Cerebellar nuclear complex (tissue), 1 donor: ENCODE measurements at regions not wholly inside any gene's neighbourhood (a gene's known extent, or its start where the extent isn't known, plus 50 kb on each side); places are given as distances from the start of the nearest gene placed in this dataset.

Source experiments
- DNase-seq, 2 experiments: peaks; one replicate each; lab custom pipeline; 2025; lab: John Stamatoyannopoulos, UW

DNA sequence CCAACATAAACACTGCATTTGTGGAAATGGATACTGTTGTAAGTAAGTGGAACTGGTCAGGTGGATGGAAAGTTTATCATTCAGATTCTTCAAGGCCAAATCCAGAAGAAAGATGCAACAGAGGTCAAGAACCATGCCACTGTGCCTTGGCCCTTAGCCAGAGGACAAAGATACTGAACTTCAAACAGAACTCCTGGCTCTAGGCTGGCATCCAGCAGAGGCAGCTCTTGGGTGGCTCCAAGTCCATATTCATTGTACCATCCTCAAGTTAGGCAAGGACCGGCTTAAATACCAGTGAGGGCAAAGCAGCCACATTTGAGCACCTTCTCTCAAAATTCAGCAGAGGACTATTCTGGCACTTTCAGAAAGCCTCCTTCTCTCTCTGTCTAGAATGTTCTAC lies 53.2 kb downstream of the DNAAF9 start:
- DNase-seq, result no peak

GRCh38 chr20:3353646-3354045 lies 53.8 kb downstream of the DNAAF9 start:
- no peak for DNase-seq

DNA sequence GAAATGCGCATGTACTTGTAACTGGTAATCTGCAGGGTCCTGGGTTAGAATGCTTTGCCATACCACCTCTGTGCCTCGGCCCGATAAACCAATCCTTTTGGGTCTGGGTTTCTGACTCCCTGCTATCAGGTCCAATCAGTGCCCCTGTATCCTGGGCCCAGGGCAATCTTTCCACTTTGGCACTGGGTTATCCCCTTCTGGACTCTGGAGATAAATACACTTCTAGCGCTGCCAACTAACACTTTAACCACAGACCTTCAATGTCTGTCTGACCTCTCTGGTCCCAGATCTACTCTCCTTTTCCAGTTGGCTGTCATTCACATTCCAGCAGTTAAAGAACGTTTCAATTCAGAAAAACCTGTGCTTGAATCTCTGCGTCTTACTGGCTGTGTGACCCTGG lies 55.3 kb downstream of the DNAAF9 start:
- no peak for DNase-seq

GRCh38 chr20:3350422-3350821 lies 57.0 kb downstream of the DNAAF9 start:
- no peak for DNase-seq

GRCh38 chr20:3349786-3350185 lies 57.7 kb downstream of the DNAAF9 start:
- no peak for DNase-seq

DNA sequence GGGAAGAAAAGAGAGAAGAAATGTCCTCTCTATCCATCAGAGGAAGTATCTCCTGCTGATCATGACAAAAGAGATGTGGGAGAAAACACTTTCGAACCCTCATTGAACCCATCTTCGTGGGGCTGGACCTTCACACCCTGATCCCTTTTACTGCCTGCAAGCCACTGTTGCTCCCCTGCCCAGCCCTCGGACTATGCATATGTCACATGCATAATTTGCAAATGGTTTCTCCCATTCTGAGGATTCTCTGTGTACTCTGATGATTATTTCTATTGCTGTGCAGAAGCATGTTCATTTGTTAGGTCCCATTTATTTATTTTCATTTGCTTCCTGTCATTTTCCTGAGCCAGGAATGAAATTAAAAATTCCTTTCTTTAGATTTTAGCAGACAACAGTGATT lies 64.7 kb downstream of the DNAAF9 start:
- DNase-seq, result no peak

- DNase-seq, result peak in 1 of 2 experiments; percentile 8
Observed at GRCh38 chr20:3340443-3340842, 67.0 kb downstream of the DNAAF9 start.

GRCh38 chr20:3339571-3339970 lies 67.9 kb downstream of the DNAAF9 start:
- DNase-seq, result no peak

- DNase-seq, result no peak
Observed at GRCh38 chr20:3339076-3339475, 68.4 kb downstream of the DNAAF9 start.

DNA sequence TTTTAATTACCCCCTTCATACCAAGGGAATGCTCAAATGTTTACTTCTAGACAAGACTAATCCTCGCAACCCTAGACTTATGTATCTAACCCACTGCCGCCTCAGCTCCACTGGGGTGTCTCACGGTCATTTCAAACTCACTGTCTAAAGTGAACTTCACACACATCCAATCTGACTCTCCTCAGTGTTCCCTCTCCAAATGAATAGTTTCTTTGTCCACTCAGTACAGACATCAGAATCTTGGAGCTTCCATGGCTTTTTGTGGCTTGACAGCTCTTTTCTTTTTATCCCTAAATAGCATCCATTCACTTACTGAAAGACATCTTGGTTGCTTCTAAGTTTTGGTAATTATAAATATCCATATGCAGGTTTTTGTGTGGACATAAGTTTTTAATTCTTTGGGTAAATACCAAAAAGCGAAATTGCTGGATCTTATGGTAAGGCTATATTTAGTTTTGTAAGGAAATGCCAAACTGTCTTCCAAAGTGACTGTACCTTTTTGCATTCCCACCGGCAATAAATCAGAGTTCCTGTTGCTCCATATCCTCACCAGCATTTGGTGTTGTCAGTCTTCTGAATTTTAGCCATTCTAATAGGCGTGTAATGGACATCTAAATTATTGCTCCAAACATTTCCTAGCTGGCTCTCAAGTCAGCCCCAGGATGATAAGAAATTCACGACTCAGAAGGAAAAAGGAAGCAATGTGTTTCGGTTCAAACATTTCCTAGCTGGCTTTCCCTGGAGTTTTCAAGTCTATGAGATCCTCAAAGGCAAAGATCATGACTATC lies 73.1 kb downstream of the DNAAF9 start:
- DNase-seq, result no peak

- DNase-seq, result peak in 1 of 2 experiments; percentile 6
Observed at GRCh38 chr20:3330046-3330741, 77.3 kb downstream of the DNAAF9 start.

- DNase-seq, result no peak
Observed at GRCh38 chr20:3328501-3328900, 79.0 kb downstream of the DNAAF9 start.

- DNase-seq, result no peak
Observed at GRCh38 chr20:3326779-3327521, 80.5 kb downstream of the DNAAF9 start.

DNA sequence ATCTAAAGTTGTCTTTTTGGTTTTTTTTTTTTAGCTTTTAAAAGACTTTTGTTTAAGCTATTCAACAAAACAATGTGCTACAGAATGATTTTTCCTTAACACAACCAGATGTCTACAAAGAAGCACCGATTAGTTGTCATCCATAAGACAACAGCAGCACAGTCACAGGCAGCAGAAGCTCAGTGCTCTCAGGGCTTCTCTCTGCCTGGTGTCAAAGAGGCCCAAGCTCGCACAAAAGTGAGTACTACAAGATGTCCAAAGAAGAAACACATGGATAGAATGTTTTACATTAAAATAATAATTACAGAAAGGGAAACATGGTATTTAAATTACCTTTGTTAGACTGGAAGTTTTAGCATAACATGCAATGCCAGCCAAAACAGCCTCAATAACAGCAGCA lies 81.6 kb downstream of the DNAAF9 start:
- no peak for DNase-seq

GRCh38 chr20:3323398-3323797 lies 84.1 kb downstream of the DNAAF9 start:
- DNase-seq, result no peak

DNA sequence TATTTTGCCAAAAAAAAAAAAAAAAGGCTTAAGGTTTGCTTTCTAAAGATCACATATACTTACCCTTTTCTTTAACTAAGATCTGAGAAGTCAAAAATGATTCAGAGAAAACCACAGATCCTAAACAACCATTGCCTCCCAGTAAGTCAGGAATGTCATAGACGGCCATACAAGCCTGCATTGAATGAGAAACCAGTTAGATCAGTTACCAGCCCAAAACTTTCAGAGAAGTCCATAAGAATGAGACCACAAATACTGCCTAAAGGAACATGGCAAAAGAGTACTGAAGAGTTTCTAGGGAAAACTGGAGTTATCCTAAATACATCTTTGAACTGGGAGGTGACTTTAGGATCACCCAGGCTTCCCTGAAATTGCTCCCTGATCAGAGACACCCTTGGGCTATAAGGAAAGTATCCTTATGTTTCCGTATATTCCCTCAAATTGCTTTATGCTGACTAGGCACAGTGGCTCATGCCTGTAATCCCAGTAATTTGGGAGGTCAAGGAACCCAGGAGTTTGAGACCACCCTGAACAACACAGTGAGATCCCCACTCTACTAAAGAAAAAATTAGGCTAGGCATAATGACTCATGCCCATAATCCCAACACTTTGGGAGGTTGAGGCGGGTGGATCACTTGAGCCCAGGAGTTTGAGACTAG lies 79.4 kb upstream of the SLC4A11 start:
- no peak for DNase-seq

DNA sequence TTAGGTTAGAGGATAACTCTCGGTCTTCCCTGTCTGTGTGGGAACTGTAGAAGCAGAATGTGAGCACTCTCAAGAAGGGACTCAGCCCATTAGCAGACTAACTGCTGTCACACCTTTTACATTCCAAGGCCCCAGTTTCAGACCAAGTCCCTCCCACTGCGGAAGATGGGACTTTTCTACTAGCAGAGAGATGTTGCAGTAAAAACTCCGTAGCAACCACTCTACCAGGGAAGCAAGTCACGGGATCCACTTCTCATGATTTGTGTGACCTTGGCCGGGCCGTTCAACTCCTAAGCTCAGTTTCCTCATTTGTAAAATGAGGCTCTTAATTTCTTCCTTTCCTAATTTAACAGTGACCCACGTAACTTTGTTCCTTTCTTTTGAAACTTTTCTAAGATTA lies 77.1 kb upstream of the SLC4A11 start:
- no peak for DNase-seq

GRCh38 chr20:3315136-3315535 lies 76.1 kb upstream of the SLC4A11 start:
- DNase-seq, result no peak

- DNase-seq, result no peak
Observed at GRCh38 chr20:3314391-3314790, 75.4 kb upstream of the SLC4A11 start.

- DNase-seq, result no peak
Observed at GRCh38 chr20:3313683-3314065, 74.7 kb upstream of the SLC4A11 start.

GRCh38 chr20:3312940-3313682 lies 74.1 kb upstream of the SLC4A11 start:
- no peak for DNase-seq

- no peak for DNase-seq
Observed at GRCh38 chr20:3311623-3312022, 72.6 kb upstream of the SLC4A11 start.
